ENCODE measurements at regions not wholly inside any gene's neighbourhood (a gene's known extent, or its start where the extent isn't known, plus 50 kb on each side); places are given as distances from the start of the nearest gene placed in this dataset.

DNA sequence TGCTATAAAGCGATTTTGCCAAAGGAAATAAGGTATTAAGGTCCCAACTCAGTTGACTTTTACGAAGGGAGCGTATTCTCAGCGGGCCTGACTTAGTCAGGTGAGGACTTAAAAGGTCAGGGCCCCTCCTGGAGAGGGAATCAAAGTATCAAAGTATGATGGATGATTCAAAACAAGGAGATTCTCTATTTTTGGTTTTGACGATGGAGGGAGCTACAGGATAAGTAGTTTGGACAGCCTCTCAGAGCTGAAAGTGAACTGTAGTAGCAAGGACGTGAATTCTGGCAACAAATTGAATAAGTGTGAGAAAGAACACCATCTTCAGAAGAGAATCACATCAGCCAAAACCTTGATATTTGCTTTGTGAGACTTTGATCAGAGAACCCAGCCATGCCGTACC is 1186.5 kb downstream of the SI start:
- intact Hi-C loops (cut with micrococcal nuclease) (no loop called here), dilution Hi-C loops (cut with MboI; ENCODE audit: extremely low pct_ligation_motif_present, low sequenced_read_pairs) (no loop called here)
- Histone ChIP-seq H3K36me3 (ENCODE audit: control insufficient read depth in 2 of 2, extremely low read depth in 1 of 2, insufficient read depth in 2 of 2, low read length in 2 of 2) (no peaks in the 10 kb centered on the region), H3K9me1 (replicated peaks; ENCODE audit: control insufficient read depth, extremely low read depth, insufficient read depth, low read length) (no peaks in the 10 kb centered on the region), H3K9me3 (replicated peaks; ENCODE audit: control insufficient read depth, insufficient read depth, low read length) (peaks cover 1% of the 10 kb centered on the region), H3K4me2 (ENCODE audit: insufficient read depth, low read length) (no peak overlapping the region), H3K4me3 (replicated peaks in 1 of 3; ENCODE audit: insufficient read depth in 1 of 3, low read depth in 1 of 3, low read length in 3 of 3) (no peak overlapping the region), H2AFZ (ENCODE audit: low read depth, low read length) (no peak overlapping the region), H3K27ac (ENCODE audit: insufficient read depth, low read depth, low read length) (no peak overlapping the region), H3K27me3 (ENCODE audit: control insufficient read depth in 2 of 2, insufficient read depth in 2 of 2, low read length in 2 of 2) (no peaks in the 10 kb centered on the region), H4K20me1 (replicated peaks; ENCODE audit: control insufficient read depth, extremely low read depth, insufficient read depth, low read length) (no peaks in the 10 kb centered on the region), H3K9ac (replicated peaks; ENCODE audit: extremely low read depth, insufficient read depth, low read length) (no peak overlapping the region), H3K4me1 (ENCODE audit: control insufficient read depth, extremely low read depth, insufficient read depth, low read length) (no peaks in the 10 kb centered on the region), H3K79me2 (ENCODE audit: control insufficient read depth, insufficient read depth, low read length) (no peaks in the 10 kb centered on the region)
- POLR2A ChIA-PET, result no interaction called here
- no TSS peak for BruUV-seq (replicated peaks)
- FAIRE-seq (no peak), DNase-seq (ENCODE audit: low read depth, low spot score) (no peak)
- TF ChIP-seq POLR2A (IDR thresholded peaks at IDR 0.05; ENCODE audit: low read depth, low read length) (no peak), GATA2 (IDR thresholded peaks at IDR 0.05; ENCODE audit: insufficient read depth, insufficient read length, low read depth, low read length) (no peak), FOS (IDR thresholded peaks at IDR 0.05; ENCODE audit: borderline replicate concordance, insufficient read depth, low read length) (no peak), EZH2 (IDR thresholded peaks at IDR 0.05; ENCODE audit: borderline replicate concordance, low read depth, low read length, severe bottlenecking) (no peak), JUN (IDR thresholded peaks at IDR 0.05; ENCODE audit: borderline replicate concordance, insufficient read depth, insufficient read length, low read depth) (no peak), CTCF (IDR thresholded peaks at IDR 0.05; ENCODE audit: extremely low read depth in 1 of 2, insufficient read depth in 1 of 2, low read depth in 1 of 2, low read length in 2 of 2) (no peak)
- CTCF ChIA-PET, result no interaction called here

- H3K27me3 ChIP-seq (ENCODE audit: control insufficient read depth in 2 of 2, insufficient read depth in 2 of 2, low read length in 2 of 2), result no peaks in the 10 kb centered on the region
- no peaks in the 10 kb centered on the region for H3K9me1 ChIP-seq (replicated peaks; ENCODE audit: control insufficient read depth, extremely low read depth, insufficient read depth, low read length)
- no peaks in the 10 kb centered on the region for H3K9me3 ChIP-seq (replicated peaks; ENCODE audit: control insufficient read depth, insufficient read depth, low read length)
- no peak overlapping the region for H3K4me2 ChIP-seq (ENCODE audit: insufficient read depth, low read length)
- DNase-seq (ENCODE audit: low read depth, low spot score), result no peak
- BruUV-seq (replicated peaks), result no TSS peak
- intact Hi-C loops (cut with micrococcal nuclease), result no loop called here
- H2AFZ ChIP-seq (ENCODE audit: low read depth, low read length), result no peak overlapping the region
- FAIRE-seq, result no peak
- H3K36me3 ChIP-seq (ENCODE audit: control insufficient read depth in 2 of 2, extremely low read depth in 1 of 2, insufficient read depth in 2 of 2, low read length in 2 of 2), result no peaks in the 10 kb centered on the region
- no peaks in the 10 kb centered on the region for H3K79me2 ChIP-seq (ENCODE audit: control insufficient read depth, insufficient read depth, low read length)
- H3K9ac ChIP-seq (replicated peaks; ENCODE audit: extremely low read depth, insufficient read depth, low read length), result no peak overlapping the region
- ChIA-PET POLR2A (no interaction called here), CTCF (no interaction called here)
- H3K27ac ChIP-seq (ENCODE audit: insufficient read depth, low read depth, low read length), result no peak overlapping the region
- dilution Hi-C loops (cut with MboI; ENCODE audit: extremely low pct_ligation_motif_present, low sequenced_read_pairs), result no loop called here
- H4K20me1 ChIP-seq (replicated peaks; ENCODE audit: control insufficient read depth, extremely low read depth, insufficient read depth, low read length), result no peaks in the 10 kb centered on the region
- H3K4me3 ChIP-seq (replicated peaks in 1 of 3; ENCODE audit: insufficient read depth in 1 of 3, low read depth in 1 of 3, low read length in 3 of 3), result no peak overlapping the region
- no peaks in the 10 kb centered on the region for H3K4me1 ChIP-seq (ENCODE audit: control insufficient read depth, extremely low read depth, insufficient read depth, low read length)
- TF ChIP-seq CTCF (IDR thresholded peaks at IDR 0.05; ENCODE audit: extremely low read depth in 1 of 2, insufficient read depth in 1 of 2, low read depth in 1 of 2, low read length in 2 of 2) (no peak), EZH2 (IDR thresholded peaks at IDR 0.05; ENCODE audit: borderline replicate concordance, low read depth, low read length, severe bottlenecking) (no peak), POLR2AphosphoS5 (IDR thresholded peaks at IDR 0.05; ENCODE audit: insufficient read depth, low read depth, low read length) (no peak)
Observed at GRCh38 chr3:163890661-163891060, 1187.6 kb downstream of the SI start.

Data from endothelial cell of umbilical vein (primary cell).